Chondrocyte (in vitro differentiated cells): ENCODE measurements at regions not wholly inside any gene's neighbourhood (a gene's known extent, or its start where the extent isn't known, plus 50 kb on each side); places are given as distances from the start of the nearest gene placed in this dataset.

Experiments
- DNase-seq: peaks from one replicate; pipeline ENCODE4 v3.0.0; 2021; ENCODE audit warnings: mixed read lengths, low spot score
- H3K27ac Mint-ChIP-seq: one replicate; pipeline ENCODE4 v1.8.0; 2021; ENCODE audit warnings: mild to moderate bottlenecking, moderate library complexity, mixed read lengths; ENCODE audit not compliant: unreplicated experiment
- H3K27me3 Mint-ChIP-seq: 2 replicates; pipeline ENCODE4 v1.8.0; 2021; ENCODE audit warnings: low read depth, mixed read lengths
- H3K36me3 Mint-ChIP-seq: 2 replicates; pipeline ENCODE4 v1.8.0; 2021; ENCODE audit warnings: low read depth, mixed read lengths
- H3K4me1 Mint-ChIP-seq: 2 replicates; pipeline ENCODE4 v1.8.0; 2021; ENCODE audit warnings: low read depth, mild to moderate bottlenecking, mixed read lengths
- H3K4me3 Mint-ChIP-seq: one replicate; pipeline ENCODE4 v1.8.0; 2021; ENCODE audit warnings: mild to moderate bottlenecking, moderate library complexity, mixed read lengths; ENCODE audit not compliant: unreplicated experiment
- H3K9me3 Mint-ChIP-seq: 2 replicates; pipeline ENCODE4 v1.8.0; 2021; ENCODE audit warnings: low read depth, mixed read lengths
- TF ChIP-seq, protein P1 (sequence below): fragments of 200-600 bp; sonication (generic); IDR thresholded peaks from 2 replicates; pipeline ENCODE4 v1.5.0; 2021; ENCODE audit warnings: antibody characterized with exemption, mild to moderate bottlenecking, moderate library complexity

GRCh38 chr4:141502755-141503154, 133.6 kb upstream of the IL15 start:
- H3K4me1 Mint-ChIP-seq = peaks cover 11% of the 10 kb centered on the region
- H3K36me3 Mint-ChIP-seq = no peaks in the 10 kb centered on the region
- H3K4me3 Mint-ChIP-seq = no peak overlapping the region
- DNase-seq = no peak
- no peak overlapping the region for H3K27ac Mint-ChIP-seq
- H3K27me3 Mint-ChIP-seq = peaks cover 2% of the 10 kb centered on the region
- H3K9me3 Mint-ChIP-seq = peaks cover 7% of the 10 kb centered on the region
- TF ChIP-seq, protein P1, sequence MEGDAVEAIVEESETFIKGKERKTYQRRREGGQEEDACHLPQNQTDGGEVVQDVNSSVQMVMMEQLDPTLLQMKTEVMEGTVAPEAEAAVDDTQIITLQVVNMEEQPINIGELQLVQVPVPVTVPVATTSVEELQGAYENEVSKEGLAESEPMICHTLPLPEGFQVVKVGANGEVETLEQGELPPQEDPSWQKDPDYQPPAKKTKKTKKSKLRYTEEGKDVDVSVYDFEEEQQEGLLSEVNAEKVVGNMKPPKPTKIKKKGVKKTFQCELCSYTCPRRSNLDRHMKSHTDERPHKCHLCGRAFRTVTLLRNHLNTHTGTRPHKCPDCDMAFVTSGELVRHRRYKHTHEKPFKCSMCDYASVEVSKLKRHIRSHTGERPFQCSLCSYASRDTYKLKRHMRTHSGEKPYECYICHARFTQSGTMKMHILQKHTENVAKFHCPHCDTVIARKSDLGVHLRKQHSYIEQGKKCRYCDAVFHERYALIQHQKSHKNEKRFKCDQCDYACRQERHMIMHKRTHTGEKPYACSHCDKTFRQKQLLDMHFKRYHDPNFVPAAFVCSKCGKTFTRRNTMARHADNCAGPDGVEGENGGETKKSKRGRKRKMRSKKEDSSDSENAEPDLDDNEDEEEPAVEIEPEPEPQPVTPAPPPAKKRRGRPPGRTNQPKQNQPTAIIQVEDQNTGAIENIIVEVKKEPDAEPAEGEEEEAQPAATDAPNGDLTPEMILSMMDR = no peak

DNA sequence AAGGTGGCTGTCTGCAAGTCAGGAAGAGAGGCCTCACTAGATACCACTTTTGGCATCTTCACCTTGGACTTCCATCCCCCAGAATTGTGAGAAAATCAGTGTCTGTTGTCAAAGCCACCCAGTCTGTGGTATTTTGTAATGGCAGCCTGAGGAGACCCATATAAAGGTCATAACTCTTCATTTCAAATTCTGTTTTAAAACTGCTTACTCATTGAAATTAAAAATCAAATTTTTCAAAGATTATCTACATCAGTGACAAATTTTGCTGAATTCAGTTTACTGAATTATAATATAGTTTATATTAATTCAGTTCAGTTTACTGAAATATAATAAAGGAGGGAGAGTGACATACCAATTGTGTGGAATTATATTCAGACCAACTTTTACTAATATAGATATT, 133.1 kb upstream of the IL15 start:
- no peak overlapping the region for H3K4me3 Mint-ChIP-seq
- peaks cover 4% of the 10 kb centered on the region for H3K27me3 Mint-ChIP-seq
- peaks cover 11% of the 10 kb centered on the region for H3K4me1 Mint-ChIP-seq
- peaks cover 2% of the 10 kb centered on the region for H3K36me3 Mint-ChIP-seq
- TF ChIP-seq, protein P1 = no peak
- H3K9me3 Mint-ChIP-seq = peaks cover 9% of the 10 kb centered on the region
- no peak for DNase-seq
- no peak overlapping the region for H3K27ac Mint-ChIP-seq

DNA sequence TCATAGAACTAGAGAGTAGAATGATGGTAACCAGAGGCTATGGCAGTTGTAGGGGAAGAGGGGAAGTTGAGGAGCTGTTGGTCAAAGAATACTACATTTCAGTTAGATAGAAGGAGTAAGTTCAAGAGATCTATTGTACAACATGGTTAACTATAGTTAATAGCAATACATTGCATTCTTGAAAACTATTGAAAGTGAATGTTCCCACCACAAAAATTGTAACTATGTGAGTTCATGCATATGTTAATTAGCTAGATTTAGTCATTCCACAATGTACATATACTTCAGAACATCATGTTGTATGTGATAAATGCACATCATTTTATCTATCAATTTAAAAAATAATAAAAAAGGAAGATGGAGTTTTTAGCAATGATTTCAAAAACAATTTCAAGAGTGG, 125.3 kb upstream of the IL15 start:
- H3K36me3 Mint-ChIP-seq = peaks cover 9% of the 10 kb centered on the region
- peaks cover 10% of the 10 kb centered on the region for H3K4me1 Mint-ChIP-seq
- H3K4me3 Mint-ChIP-seq = no peak overlapping the region
- DNase-seq = no peak
- peaks cover 19% of the 10 kb centered on the region for H3K9me3 Mint-ChIP-seq
- H3K27ac Mint-ChIP-seq = no peak overlapping the region
- TF ChIP-seq, protein P1 = no peak
- peaks cover 5% of the 10 kb centered on the region for H3K27me3 Mint-ChIP-seq

DNA sequence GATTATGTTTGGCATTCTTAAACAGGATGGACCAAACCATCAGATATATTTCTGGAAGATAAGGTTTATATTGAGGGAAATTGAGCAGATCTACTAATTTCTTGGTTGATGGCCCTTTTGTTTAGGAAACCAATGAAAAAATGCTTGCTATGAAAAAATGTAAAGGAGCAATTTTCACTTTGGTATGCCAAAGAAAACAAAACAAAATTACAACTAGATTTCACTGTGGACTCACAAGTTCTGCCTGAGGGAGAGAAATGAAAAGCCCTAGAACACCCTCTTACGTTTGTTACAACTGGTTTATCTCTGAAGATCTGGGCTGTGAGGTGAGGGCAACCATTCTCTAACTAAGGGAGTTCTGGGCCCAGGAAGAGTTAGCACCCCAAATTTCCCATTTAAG, 122.5 kb upstream of the IL15 start:
- Mint-ChIP-seq H3K4me1 (peaks cover 10% of the 10 kb centered on the region), H3K9me3 (peaks cover 5% of the 10 kb centered on the region), H3K4me3 (no peak overlapping the region), H3K36me3 (peaks cover 3% of the 10 kb centered on the region), H3K27me3 (peaks cover 2% of the 10 kb centered on the region), H3K27ac (no peak overlapping the region)
- no peak for DNase-seq
- TF ChIP-seq, protein P1 = no peak

DNA sequence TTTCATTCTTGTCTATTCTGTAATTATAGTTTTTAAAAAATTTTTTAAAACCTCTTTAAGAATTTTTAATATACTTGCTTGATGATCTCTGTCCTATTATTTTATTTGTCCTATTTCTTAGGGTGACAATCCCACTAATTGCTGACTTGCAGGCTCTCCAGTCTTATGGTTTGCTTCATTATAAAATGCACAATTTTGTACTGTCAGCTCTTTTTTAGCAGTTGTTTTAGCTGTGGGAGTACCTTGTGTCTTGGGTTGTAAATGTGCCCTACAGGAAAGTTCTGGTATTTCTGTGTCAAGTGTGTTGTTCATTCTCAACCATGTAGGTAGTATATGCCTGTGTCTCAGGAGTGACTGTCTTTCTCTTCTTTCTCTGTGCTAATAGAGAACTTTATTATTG, 118.2 kb upstream of the IL15 start:
- Mint-ChIP-seq H3K27me3 (peaks cover 6% of the 10 kb centered on the region), H3K27ac (no peak overlapping the region), H3K4me1 (peaks cover 10% of the 10 kb centered on the region), H3K4me3 (no peak overlapping the region), H3K9me3 (no peaks in the 10 kb centered on the region), H3K36me3 (no peaks in the 10 kb centered on the region)
- TF ChIP-seq, protein P1 = no peak
- no peak for DNase-seq
